CD4-positive, alpha-beta T cell (primary cell): ENCODE measurements at regions not wholly inside any gene's neighbourhood (a gene's known extent, or its start where the extent isn't known, plus 50 kb on each side); places are given as distances from the start of the nearest gene placed in this dataset.

Experiments used
- ATAC-seq: fragments of 200-7000 bp; cut with Tn5 transposase; one replicate; pipeline ENCODE4 v1.10.0; 2022; ENCODE audit warnings: mild to moderate bottlenecking; ENCODE audit not compliant: poor library complexity
- CTCF ChIA-PET: fragments of 350-600 bp; sonication (Branson Sonifier 250); formaldehyde crosslinking; loops from one replicate; lab custom pipeline; 2021; ENCODE audit warnings: antibody characterized with exemption, inconsistent platforms; lab: Charles Lee
- POLR2A ChIA-PET: fragments of 350-600 bp; sonication (Branson Sonifier 250); formaldehyde crosslinking; loops from one replicate; lab custom pipeline; 2021; ENCODE audit warnings: antibody characterized with exemption, inconsistent platforms; lab: Charles Lee
- DNase-seq, 14 experiments: peaks; one replicate each; pipeline ENCODE4 v3.0.0-alpha.2; 2013 to 2020; ENCODE audit warnings: mixed read lengths in 2 of 14
- H3K27ac ChIP-seq, 2 donors: one replicate each; pipeline versions ENCODE4 v1.5.1 to v1.7.0; 2013; ENCODE audit warnings: low read length in 2 of 2, low read depth in 1 of 2, mild to moderate bottlenecking in 1 of 2
- H3K27me3 ChIP-seq, 2 experiments: 1 replicate in 1 of 2; 2 replicates in 1 of 2; pipeline versions ENCODE4 v1.6.1 to v1.7.0; 2013; ENCODE audit warnings: low read length in 2 of 2, control low read depth in 1 of 2, mild to moderate bottlenecking in 1 of 2, moderate library complexity in 1 of 2; ENCODE audit not compliant: insufficient read depth in 2 of 2, control insufficient read depth in 1 of 2
- H3K36me3 ChIP-seq: one replicate; pipeline ENCODE4 v1.6.1; 2013; ENCODE audit warnings: low read length, control low read depth; ENCODE audit not compliant: insufficient read depth
- H3K4me1 ChIP-seq: one replicate; pipeline ENCODE4 v1.6.1; 2013; ENCODE audit warnings: low read length, control low read depth; ENCODE audit not compliant: insufficient read depth
- H3K4me3 ChIP-seq: one replicate; pipeline ENCODE4 v1.5.1; 2013; ENCODE audit warnings: mild to moderate bottlenecking, low read length, moderate library complexity
- H3K9me3 ChIP-seq, 2 experiments: 1 replicate in 1 of 2; 2 replicates in 1 of 2; pipeline versions ENCODE4 v1.6.1 to v1.7.0; 2013; ENCODE audit warnings: low read length in 2 of 2, mild to moderate bottlenecking in 2 of 2, control low read depth in 1 of 2, moderate library complexity in 1 of 2; ENCODE audit not compliant: control insufficient read depth in 1 of 2, insufficient read depth in 1 of 2
- H3K27ac Mint-ChIP-seq: one replicate; pipeline ENCODE4 v1.8.0; 2020; ENCODE audit warnings: mixed read lengths
- H3K27me3 Mint-ChIP-seq: one replicate; pipeline ENCODE4 v1.8.0; 2021; ENCODE audit warnings: mixed read lengths
- H3K36me3 Mint-ChIP-seq: one replicate; pipeline ENCODE4 v1.8.0; 2021; ENCODE audit warnings: low read depth, mixed read lengths
- H3K4me1 Mint-ChIP-seq: one replicate; pipeline ENCODE4 v1.8.0; 2021; ENCODE audit warnings: low read depth, mixed read lengths
- H3K4me3 Mint-ChIP-seq: one replicate; pipeline ENCODE4 v1.8.0; 2020; ENCODE audit warnings: mild to moderate bottlenecking, mixed read lengths
- H3K9me3 Mint-ChIP-seq: one replicate; pipeline ENCODE4 v1.8.0; 2020; ENCODE audit warnings: mixed read lengths
- CTCF ChIP-seq: fragments of 200-600 bp; IDR thresholded peaks from one replicate; pipeline ENCODE4 v1.8.0; 2022; ENCODE audit warnings: antibody characterized with exemption, mild to moderate bottlenecking
- intact Hi-C, 2 experiments: fragments of 100-400 bp; cut with DNase I in 1 of 2; cut with micrococcal nuclease in 1 of 2; formaldehyde crosslinking; loops; one replicate each; pipeline versions ENCODE4 v1.15.1 to v1.9.0; 2023 to 2025; cut with DNase I, micrococcal nuclease

- no peaks in the 10 kb centered on the region for H3K36me3 Mint-ChIP-seq
- ATAC-seq (no peak), DNase-seq (no peak)
- no peaks in the 10 kb centered on the region for H3K9me3 Mint-ChIP-seq
- TF ChIP-seq CTCF: no peak
- H3K27ac Mint-ChIP-seq: no peak overlapping the region
- intact Hi-C loops: no loop called here
- no peak overlapping the region for H3K4me3 ChIP-seq
- no peak overlapping the region for H3K27ac ChIP-seq
- H3K4me1 ChIP-seq: no peaks in the 10 kb centered on the region
- peaks cover 7 to 11% of the 10 kb centered on the region in 2 experiments for H3K27me3 ChIP-seq
- H3K36me3 ChIP-seq: no peaks in the 10 kb centered on the region
- H3K27me3 Mint-ChIP-seq: peaks cover 45% of the 10 kb centered on the region
- ChIA-PET CTCF (no interaction called here), POLR2A (no interaction called here)
- no peaks in the 10 kb centered on the region for H3K4me1 Mint-ChIP-seq
- no peak overlapping the region for H3K4me3 Mint-ChIP-seq
- H3K9me3 ChIP-seq: peaks cover 9 to 10% of the 10 kb centered on the region in 2 experiments
These were observed 102.1 kb downstream of the C11orf91 start for GRCh38 chr11:33598426-33599069.

- CTCF ChIA-PET: no interaction called here
These were observed 106.4 kb downstream of the C11orf91 start for GRCh38 chr11:33594188-33594587.

GRCh38 chr11:33590441-33590840 is 110.2 kb downstream of the C11orf91 start:
- no peak for ATAC-seq
- no peaks in the 10 kb centered on the region for H3K36me3 Mint-ChIP-seq
- H3K27me3 ChIP-seq: peaks cover 0 to under 1% of the 10 kb centered on the region in 2 experiments
- H3K4me3 ChIP-seq: no peak overlapping the region
- H3K9me3 Mint-ChIP-seq: peaks cover 2% of the 10 kb centered on the region
- no peak overlapping the region for H3K27ac Mint-ChIP-seq
- H3K4me1 ChIP-seq: no peaks in the 10 kb centered on the region
- H3K4me1 Mint-ChIP-seq: no peaks in the 10 kb centered on the region
- intact Hi-C loops: no loop called here
- H3K27ac ChIP-seq: no peak overlapping the region
- no peaks in the 10 kb centered on the region for H3K36me3 ChIP-seq
- H3K9me3 ChIP-seq: peaks cover 4 to 10% of the 10 kb centered on the region in 2 experiments
- ChIA-PET CTCF (no interaction called here), POLR2A (no interaction called here)
- DNase-seq: no peak
- H3K27me3 Mint-ChIP-seq: peaks cover 37% of the 10 kb centered on the region
- TF ChIP-seq CTCF: no peak
- H3K4me3 Mint-ChIP-seq: no peak overlapping the region

More at GRCh38 chr11:33594188-33594587, 106.4 kb downstream of the C11orf91 start:
- Mint-ChIP-seq H3K4me1 (no peaks in the 10 kb centered on the region), H3K36me3 (no peaks in the 10 kb centered on the region), H3K9me3 (no peaks in the 10 kb centered on the region), H3K4me3 (no peak overlapping the region), H3K27me3 (peaks cover 34% of the 10 kb centered on the region), H3K27ac (no peak overlapping the region)
- no peak for TF ChIP-seq CTCF
- H3K9me3 ChIP-seq: peaks cover 10% of the 10 kb centered on the region in 2 experiments
- H3K36me3 ChIP-seq: no peaks in the 10 kb centered on the region
- DNase-seq: no peak
- no peak overlapping the region for H3K27ac ChIP-seq
- ATAC-seq: no peak
- POLR2A ChIA-PET: no interaction called here
- peaks cover 2 to 5% of the 10 kb centered on the region in 2 experiments for H3K27me3 ChIP-seq
- intact Hi-C loops: no loop called here
- H3K4me1 ChIP-seq: no peaks in the 10 kb centered on the region
- no peak overlapping the region for H3K4me3 ChIP-seq
